ENCODE measurements at regions not wholly inside any gene's neighbourhood (a gene's known extent, or its start where the extent isn't known, plus 50 kb on each side); places are given as distances from the start of the nearest gene placed in this dataset.
"Not testable (repeated sequence)": the region's sequence is repeated elsewhere in the genome, so short reads cannot be mapped to it uniquely, and the experiment has no call there.

- not testable (repeated sequence) for TF ChIP-seq CTCF (IDR thresholded peaks at IDR 0.05; ENCODE audit: insufficient read depth, low read length, poor library complexity, severe bottlenecking); EZH2phosphoT487 (conservative IDR thresholded peaks at IDR 0.05; ENCODE audit: low read length)
Observed at GRCh38 chr10:109801191-109801590, 122.1 kb downstream of the XPNPEP1 start.
